GM21723 (cell line): ENCODE measurements at regions not wholly inside any gene's neighbourhood (a gene's known extent, or its start where the extent isn't known, plus 50 kb on each side); places are given as distances from the start of the nearest gene placed in this dataset.

ENCODE experiments used
- ATAC-seq: cut with Tn5 transposase; IDR thresholded peaks from one replicate; pipeline ENCODE4 v1.9.1; 2021; ENCODE audit warnings: mild to moderate bottlenecking, moderate library complexity; ENCODE audit not compliant: unreplicated experiment

GRCh38 chr11:134821422-134821821 lies 409.4 kb upstream of the B3GAT1 start:
- ATAC-seq = no peak

- ATAC-seq = no peak
Observed at GRCh38 chr11:134819041-134819440, 407.0 kb upstream of the B3GAT1 start.

- ATAC-seq = no peak
Observed at GRCh38 chr11:134818516-134818915, 406.5 kb upstream of the B3GAT1 start.

GRCh38 chr11:134815404-134815803 lies 403.4 kb upstream of the B3GAT1 start:
- no peak for ATAC-seq

- ATAC-seq = no peak
Observed at GRCh38 chr11:134807997-134808396, 396.0 kb upstream of the B3GAT1 start.

GRCh38 chr11:134802598-134802997 lies 390.6 kb upstream of the B3GAT1 start:
- ATAC-seq = no peak

- no peak for ATAC-seq
Observed at GRCh38 chr11:134802116-134802515, 390.1 kb upstream of the B3GAT1 start.

- ATAC-seq = no peak
Observed at GRCh38 chr11:134801570-134801969, 389.5 kb upstream of the B3GAT1 start.

GRCh38 chr11:134800826-134801225 lies 388.8 kb upstream of the B3GAT1 start:
- ATAC-seq = no peak

- ATAC-seq = no peak
Observed at GRCh38 chr11:134800130-134800529, 388.1 kb upstream of the B3GAT1 start.

GRCh38 chr11:134799386-134799785 lies 387.3 kb upstream of the B3GAT1 start:
- ATAC-seq = no peak

GRCh38 chr11:134797411-134798089 lies 385.5 kb upstream of the B3GAT1 start:
- no peak for ATAC-seq

GRCh38 chr11:134795017-134795416 lies 383.0 kb upstream of the B3GAT1 start:
- ATAC-seq = no peak

GRCh38 chr11:134794192-134794591 lies 382.1 kb upstream of the B3GAT1 start:
- no peak for ATAC-seq

- no peak for ATAC-seq
Observed at GRCh38 chr11:134792677-134793076, 380.6 kb upstream of the B3GAT1 start.

GRCh38 chr11:134792044-134792443 lies 380.0 kb upstream of the B3GAT1 start:
- no peak for ATAC-seq

- no peak for ATAC-seq
Observed at GRCh38 chr11:134791102-134791501, 379.1 kb upstream of the B3GAT1 start.

- no peak for ATAC-seq
Observed at GRCh38 chr11:134789104-134789503, 377.1 kb upstream of the B3GAT1 start.

GRCh38 chr11:134786636-134787035 lies 374.6 kb upstream of the B3GAT1 start:
- no peak for ATAC-seq

GRCh38 chr11:134785660-134786284 lies 373.7 kb upstream of the B3GAT1 start:
- ATAC-seq = no peak

GRCh38 chr11:134785059-134785458 lies 373.0 kb upstream of the B3GAT1 start:
- ATAC-seq = no peak

GRCh38 chr11:134784568-134784967 lies 372.5 kb upstream of the B3GAT1 start:
- no peak for ATAC-seq

- ATAC-seq = no peak
Observed at GRCh38 chr11:134784046-134784445, 372.0 kb upstream of the B3GAT1 start.
